Lower leg skin (tissue), 3 donors: ENCODE measurements at regions not wholly inside any gene's neighbourhood (a gene's known extent, or its start where the extent isn't known, plus 50 kb on each side); places are given as distances from the start of the nearest gene placed in this dataset.

ENCODE experiments used
- CTCF ChIP-seq, 3 donors: fragments of 450-650 bp; IDR thresholded peaks; one replicate each; pipeline ENCODE4 v1.5.1; 2016; ENCODE audit warnings: antibody characterized with exemption in 3 of 3, mild to moderate bottlenecking in 3 of 3, moderate library complexity in 2 of 3
- POLR2A ChIP-seq, 2 donors: fragments of 450-650 bp; IDR thresholded peaks; one replicate each; pipeline ENCODE4 v1.6.1; 2016 to 2017; ENCODE audit warnings: antibody characterized with exemption in 2 of 2, mild to moderate bottlenecking in 1 of 2, moderate library complexity in 1 of 2

GRCh38 chr2:45330637-45331409 is 280.2 kb downstream of the SRBD1 start:
- no peak for TF ChIP-seq CTCF (IDR thresholded peaks at IDR 0.05)
- no peak for TF ChIP-seq POLR2A (IDR thresholded peaks at IDR 0.05)
